H9 (cell line): ENCODE measurements at regions not wholly inside any gene's neighbourhood (a gene's known extent, or its start where the extent isn't known, plus 50 kb on each side); places are given as distances from the start of the nearest gene placed in this dataset.

Experiments used
- DNase-seq: peaks from one replicate; pipeline ENCODE4 v3.0.0-alpha.2; 2017
- H2AFZ ChIP-seq: one replicate; pipeline ENCODE4 v1.6.1; 2013; ENCODE audit warnings: mild to moderate bottlenecking, low read length, control low read depth, moderate library complexity
- H2AK5ac ChIP-seq: 2 replicates; pipeline ENCODE4 v1.6.1; 2013; ENCODE audit warnings: low read length, control low read depth, mixed read lengths; ENCODE audit not compliant: insufficient read length
- H2BK120ac ChIP-seq: one replicate; pipeline ENCODE4 v1.6.1; 2013; ENCODE audit warnings: low read depth, mild to moderate bottlenecking, low read length, control low read depth, inconsistent platforms; ENCODE audit not compliant: poor library complexity, severe bottlenecking
- H2BK12ac ChIP-seq: 2 replicates; pipeline ENCODE4 v1.6.1; 2013; ENCODE audit warnings: low read length, control low read depth, mixed read lengths, low read depth; ENCODE audit not compliant: insufficient read length
- H2BK15ac ChIP-seq: 2 replicates; pipeline ENCODE4 v1.6.1; 2013; ENCODE audit warnings: low read depth, low read length, control low read depth
- H2BK20ac ChIP-seq: one replicate; pipeline ENCODE4 v1.6.1; 2013; ENCODE audit warnings: low read depth, mild to moderate bottlenecking, low read length, control low read depth, inconsistent platforms; ENCODE audit not compliant: poor library complexity, severe bottlenecking
- H2BK5ac ChIP-seq: 2 replicates; pipeline ENCODE4 v1.6.1; 2013; ENCODE audit warnings: low read length, control low read depth, mixed read lengths; ENCODE audit not compliant: insufficient read length
- H3K14ac ChIP-seq: 2 replicates; pipeline ENCODE4 v1.6.1; 2013; ENCODE audit warnings: low read length, control low read depth; ENCODE audit not compliant: insufficient read depth
- H3K18ac ChIP-seq: 2 replicates; pipeline ENCODE4 v1.6.1; 2013; ENCODE audit warnings: low read depth, mild to moderate bottlenecking, mixed read lengths, low read length, control low read depth; ENCODE audit not compliant: insufficient read length
- H3K23ac ChIP-seq: 2 replicates; pipeline ENCODE4 v1.6.1; 2013; ENCODE audit warnings: low read length, control low read depth, mixed read lengths, low read depth; ENCODE audit not compliant: insufficient read length
- H3K23me2 ChIP-seq: 2 replicates; pipeline ENCODE4 v1.6.1; 2013; ENCODE audit warnings: low read depth, mild to moderate bottlenecking, mixed read lengths, low read length, control low read depth; ENCODE audit not compliant: insufficient read length, poor library complexity, severe bottlenecking
- H3K27ac ChIP-seq: 2 replicates; pipeline ENCODE4 v1.5.1; 2013; ENCODE audit warnings: low read length, control low read depth, mixed read lengths, low read depth; ENCODE audit not compliant: insufficient read length
- H3K27me3 ChIP-seq: 2 replicates; pipeline ENCODE4 v1.6.1; 2013; ENCODE audit warnings: low read length, control low read depth, inconsistent platforms; ENCODE audit not compliant: insufficient read depth
- H3K4ac ChIP-seq: 2 replicates; pipeline ENCODE4 v1.6.1; 2013; ENCODE audit warnings: low read depth, mild to moderate bottlenecking, control low read depth, inconsistent platforms, low read length, moderate library complexity
- H3K4me1 ChIP-seq: 2 replicates; pipeline ENCODE4 v1.6.1; 2013; ENCODE audit warnings: low read length, control low read depth, inconsistent platforms; ENCODE audit not compliant: insufficient read depth
- H3K4me2 ChIP-seq: 2 replicates; pipeline ENCODE4 v1.6.1; 2013; ENCODE audit warnings: low read length, control low read depth, mixed read lengths; ENCODE audit not compliant: insufficient read length, insufficient read depth
- H3K56ac ChIP-seq: 2 replicates; pipeline ENCODE4 v1.6.1; 2013; ENCODE audit warnings: low read depth, mild to moderate bottlenecking, mixed read lengths, low read length, control low read depth; ENCODE audit not compliant: insufficient read length
- H3K79me1 ChIP-seq: 2 replicates; pipeline ENCODE4 v1.6.1; 2013; ENCODE audit warnings: low read depth, mild to moderate bottlenecking, moderate library complexity, low read length, control low read depth, inconsistent platforms; ENCODE audit not compliant: insufficient read depth, poor library complexity, severe bottlenecking
- H3K79me2 ChIP-seq: 2 replicates; pipeline ENCODE4 v1.6.1; 2013; ENCODE audit warnings: low read length, control low read depth, inconsistent platforms; ENCODE audit not compliant: insufficient read depth
- H3K9ac ChIP-seq: 2 replicates; pipeline ENCODE4 v1.6.1; 2013; ENCODE audit warnings: low read length, control low read depth, mixed read lengths; ENCODE audit not compliant: insufficient read length; ENCODE audit errors: extremely low read depth
- H3K9me3 ChIP-seq: one replicate; pipeline ENCODE4 v1.6.1; 2013; ENCODE audit warnings: low read depth, low read length, inconsistent platforms; ENCODE audit not compliant: control insufficient read depth
- H3T11ph ChIP-seq: one replicate; pipeline ENCODE4 v1.6.1; 2013; ENCODE audit warnings: mild to moderate bottlenecking, low read length, control low read depth, inconsistent platforms
- H4K20me1 ChIP-seq: one replicate; pipeline ENCODE4 v1.6.1; 2013; ENCODE audit not compliant: control insufficient read depth, insufficient read length, insufficient read depth
- H4K5ac ChIP-seq: 2 replicates; pipeline ENCODE4 v1.6.1; 2013; ENCODE audit warnings: low read depth, mild to moderate bottlenecking, mixed read lengths, low read length, control low read depth; ENCODE audit not compliant: insufficient read length
- H4K8ac ChIP-seq: replicated peaks from 2 replicates; pipeline ENCODE4 v1.6.1; 2013; ENCODE audit warnings: low read length, control low read depth, mixed read lengths, low read depth; ENCODE audit not compliant: insufficient read length
- H4K91ac ChIP-seq: 2 replicates; pipeline ENCODE4 v1.6.1; 2013; ENCODE audit warnings: low read depth, mild to moderate bottlenecking, moderate library complexity, mixed read lengths, low read length, control low read depth; ENCODE audit not compliant: insufficient read length
- H3K27ac Mint-ChIP-seq, 3 experiments: 2 replicates in 2 of 3; 3 replicates in 1 of 3; pipeline ENCODE4 v1.8.0; 2020 to 2021; ENCODE audit warnings: mixed read lengths in 3 of 3, mild to moderate bottlenecking in 1 of 3, moderate library complexity in 1 of 3
- H3K27me3 Mint-ChIP-seq: 2 replicates; pipeline ENCODE4 v1.8.0; 2021; ENCODE audit warnings: low read depth, mild to moderate bottlenecking, moderate library complexity, mixed read lengths
- H3K36me3 Mint-ChIP-seq, 3 experiments: 2 replicates in 2 of 3; 3 replicates in 1 of 3; pipeline ENCODE4 v1.8.0; 2020 to 2021; ENCODE audit warnings: low read depth in 3 of 3, mixed read lengths in 3 of 3; ENCODE audit not compliant: insufficient read depth in 1 of 3
- H3K4me1 Mint-ChIP-seq, 2 experiments: 2 replicates each; pipeline ENCODE4 v1.8.0; 2020; ENCODE audit warnings: mixed read lengths in 2 of 2
- H3K4me3 Mint-ChIP-seq, 2 experiments: 2 replicates in 1 of 2; 3 replicates in 1 of 2; pipeline ENCODE4 v1.8.0; 2020 to 2021; ENCODE audit warnings: mild to moderate bottlenecking in 2 of 2, mixed read lengths in 2 of 2, moderate library complexity in 1 of 2
- H3K9me3 Mint-ChIP-seq, 2 experiments: 2 replicates in 1 of 2; 3 replicates in 1 of 2; pipeline ENCODE4 v1.8.0; 2020; ENCODE audit warnings: mild to moderate bottlenecking in 2 of 2, mixed read lengths in 2 of 2, moderate library complexity in 1 of 2
- WGBS: extraction: QIAGEN DNeasy Blood & Tissue Kit; methylation state at CpG from one replicate; pipeline ENCODE4 v1.1.7; 2013; ENCODE audit warnings: missing lambda C conversion rate, low lambda C conversion rate, mixed read lengths; ENCODE audit not compliant: insufficient read length; ENCODE audit errors: extremely low coverage; 5-methylcytosine and 5-hydroxymethylcytosine counted together
- TF ChIP-seq, protein P1 (sequence below): fragments of 200-600 bp; sonication (generic); conservative IDR thresholded peaks from 3 replicates; pipeline ENCODE4 v1.8.0; 2021; ENCODE audit warnings: antibody characterized with exemption, mild to moderate bottlenecking

DNA sequence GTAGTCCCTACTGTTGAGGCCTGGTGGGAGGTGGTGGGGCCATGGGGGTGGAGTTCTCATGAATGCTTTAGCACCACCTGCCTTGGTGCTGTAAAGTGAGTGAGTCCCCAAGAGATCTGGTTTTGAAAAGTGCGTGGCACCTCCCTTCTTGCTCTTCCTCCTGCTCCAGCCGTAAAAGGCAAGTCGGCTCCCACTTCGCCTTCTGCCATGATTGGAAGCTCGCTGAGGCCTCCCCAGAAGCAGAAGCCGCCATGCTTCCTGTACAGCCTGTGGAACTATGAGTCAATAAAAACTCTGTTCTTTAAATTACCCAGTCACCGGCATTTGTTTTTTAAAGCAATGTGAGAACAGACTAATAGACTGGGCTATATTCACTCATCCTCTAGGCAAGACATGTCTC, 141.3 kb upstream of the ALKAL2 start:
- H3K4me1 ChIP-seq = no peaks in the 10 kb centered on the region; the same call in 1 of the 2 replicates
- no peaks in the 10 kb centered on the region for H4K20me1 ChIP-seq
- H2AFZ ChIP-seq = no peak overlapping the region
- H2BK12ac ChIP-seq = no peak overlapping the region
- Mint-ChIP-seq H3K4me3 (no peak overlapping the region), H3K9me3 (no peaks in the 10 kb centered on the region; a peak in 1 of 5 replicates), H3K27me3 (peaks cover 7% of the 10 kb centered on the region; the same call in 1 of the 2 replicates), H3K36me3 (no peaks in the 10 kb centered on the region), H3K4me1 (peaks cover 21 to 24% of the 10 kb centered on the region in 2 experiments), H3K27ac (no peak overlapping the region)
- no peak overlapping the region for H3K23ac ChIP-seq
- H3K9ac ChIP-seq = no peak overlapping the region
- no peak overlapping the region for H2BK20ac ChIP-seq
- no peak overlapping the region for H2BK5ac ChIP-seq
- no peak for DNase-seq
- H3K27ac ChIP-seq = no peak overlapping the region
- H2AK5ac ChIP-seq = no peak overlapping the region
- H4K5ac ChIP-seq = no peak overlapping the region
- H3K14ac ChIP-seq = no peak overlapping the region
- H4K8ac ChIP-seq = no peak overlapping the region
- no peak overlapping the region for H2BK120ac ChIP-seq
- no peak overlapping the region for H3K56ac ChIP-seq
- no peak overlapping the region for H3T11ph ChIP-seq
- H3K79me2 ChIP-seq = no peaks in the 10 kb centered on the region
- no peaks in the 10 kb centered on the region for H3K23me2 ChIP-seq
- H3K4ac ChIP-seq = no peak overlapping the region
- TF ChIP-seq, protein P1, sequence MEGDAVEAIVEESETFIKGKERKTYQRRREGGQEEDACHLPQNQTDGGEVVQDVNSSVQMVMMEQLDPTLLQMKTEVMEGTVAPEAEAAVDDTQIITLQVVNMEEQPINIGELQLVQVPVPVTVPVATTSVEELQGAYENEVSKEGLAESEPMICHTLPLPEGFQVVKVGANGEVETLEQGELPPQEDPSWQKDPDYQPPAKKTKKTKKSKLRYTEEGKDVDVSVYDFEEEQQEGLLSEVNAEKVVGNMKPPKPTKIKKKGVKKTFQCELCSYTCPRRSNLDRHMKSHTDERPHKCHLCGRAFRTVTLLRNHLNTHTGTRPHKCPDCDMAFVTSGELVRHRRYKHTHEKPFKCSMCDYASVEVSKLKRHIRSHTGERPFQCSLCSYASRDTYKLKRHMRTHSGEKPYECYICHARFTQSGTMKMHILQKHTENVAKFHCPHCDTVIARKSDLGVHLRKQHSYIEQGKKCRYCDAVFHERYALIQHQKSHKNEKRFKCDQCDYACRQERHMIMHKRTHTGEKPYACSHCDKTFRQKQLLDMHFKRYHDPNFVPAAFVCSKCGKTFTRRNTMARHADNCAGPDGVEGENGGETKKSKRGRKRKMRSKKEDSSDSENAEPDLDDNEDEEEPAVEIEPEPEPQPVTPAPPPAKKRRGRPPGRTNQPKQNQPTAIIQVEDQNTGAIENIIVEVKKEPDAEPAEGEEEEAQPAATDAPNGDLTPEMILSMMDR = no peak
- H2BK15ac ChIP-seq = no peak overlapping the region
- H3K9me3 ChIP-seq = no peaks in the 10 kb centered on the region
- H3K18ac ChIP-seq = no peak overlapping the region
- no peak overlapping the region for H4K91ac ChIP-seq
- H3K79me1 ChIP-seq = no peaks in the 10 kb centered on the region
- WGBS = no CpG with 5 or more reads among the region's 7 CpGs
- no peak overlapping the region for H3K4me2 ChIP-seq
- no peaks in the 10 kb centered on the region for H3K27me3 ChIP-seq
